Renal pelvis (tissue), 1 donor: ENCODE measurements at regions not wholly inside any gene's neighbourhood (a gene's known extent, or its start where the extent isn't known, plus 50 kb on each side); places are given as distances from the start of the nearest gene placed in this dataset.

Experiments
- DNase-seq: peaks from one replicate; pipeline ENCODE4 v3.0.0-alpha.2; 2013

GRCh38 chr5:2297991-2298390, 415.3 kb upstream of the IRX4 start:
- no peak for DNase-seq

- no peak for DNase-seq
Observed at GRCh38 chr5:2295476-2295875, 412.8 kb upstream of the IRX4 start.

GRCh38 chr5:2293906-2294305, 411.2 kb upstream of the IRX4 start:
- DNase-seq, result no peak

GRCh38 chr5:2291146-2291840, 408.6 kb upstream of the IRX4 start:
- no peak for DNase-seq

GRCh38 chr5:2289380-2289779, 406.7 kb upstream of the IRX4 start:
- no peak for DNase-seq

- DNase-seq, result no peak
Observed at GRCh38 chr5:2288968-2289367, 406.2 kb upstream of the IRX4 start.

GRCh38 chr5:2288466-2288865, 405.7 kb upstream of the IRX4 start:
- no peak for DNase-seq

- DNase-seq, result no peak
Observed at GRCh38 chr5:2286250-2286649, 403.5 kb upstream of the IRX4 start.

- DNase-seq, result no peak
Observed at GRCh38 chr5:2284678-2285077, 402.0 kb upstream of the IRX4 start.

- no peak for DNase-seq
Observed at GRCh38 chr5:2283481-2284045, 400.8 kb upstream of the IRX4 start.

GRCh38 chr5:2282893-2283292, 400.2 kb upstream of the IRX4 start:
- no peak for DNase-seq

GRCh38 chr5:2282034-2282690, 399.4 kb upstream of the IRX4 start:
- no peak for DNase-seq

GRCh38 chr5:2281446-2281845, 398.7 kb upstream of the IRX4 start:
- no peak for DNase-seq

- DNase-seq, result no peak
Observed at GRCh38 chr5:2280318-2280717, 397.6 kb upstream of the IRX4 start.

- DNase-seq, result no peak
Observed at GRCh38 chr5:2278825-2279456, 396.2 kb upstream of the IRX4 start.

GRCh38 chr5:2277886-2278285, 395.2 kb upstream of the IRX4 start:
- no peak for DNase-seq

- DNase-seq, result no peak
Observed at GRCh38 chr5:2276101-2276500, 393.4 kb upstream of the IRX4 start.

- DNase-seq, result no peak
Observed at GRCh38 chr5:2272755-2273154, 390.0 kb upstream of the IRX4 start.

- DNase-seq, result no peak
Observed at GRCh38 chr5:2272039-2272438, 389.3 kb upstream of the IRX4 start.

GRCh38 chr5:2271316-2271715, 388.6 kb upstream of the IRX4 start:
- no peak for DNase-seq

GRCh38 chr5:2270467-2270866, 387.7 kb upstream of the IRX4 start:
- no peak for DNase-seq

- DNase-seq, result no peak
Observed at GRCh38 chr5:2269656-2270055, 386.9 kb upstream of the IRX4 start.

GRCh38 chr5:2267991-2268390, 385.3 kb upstream of the IRX4 start:
- no peak for DNase-seq
